ENCODE measurements at regions not wholly inside any gene's neighbourhood (a gene's known extent, or its start where the extent isn't known, plus 50 kb on each side); places are given as distances from the start of the nearest gene placed in this dataset.
"Not testable (repeated sequence)": the region's sequence is repeated elsewhere in the genome, so short reads cannot be mapped to it uniquely, and the experiment has no call there.

DNA sequence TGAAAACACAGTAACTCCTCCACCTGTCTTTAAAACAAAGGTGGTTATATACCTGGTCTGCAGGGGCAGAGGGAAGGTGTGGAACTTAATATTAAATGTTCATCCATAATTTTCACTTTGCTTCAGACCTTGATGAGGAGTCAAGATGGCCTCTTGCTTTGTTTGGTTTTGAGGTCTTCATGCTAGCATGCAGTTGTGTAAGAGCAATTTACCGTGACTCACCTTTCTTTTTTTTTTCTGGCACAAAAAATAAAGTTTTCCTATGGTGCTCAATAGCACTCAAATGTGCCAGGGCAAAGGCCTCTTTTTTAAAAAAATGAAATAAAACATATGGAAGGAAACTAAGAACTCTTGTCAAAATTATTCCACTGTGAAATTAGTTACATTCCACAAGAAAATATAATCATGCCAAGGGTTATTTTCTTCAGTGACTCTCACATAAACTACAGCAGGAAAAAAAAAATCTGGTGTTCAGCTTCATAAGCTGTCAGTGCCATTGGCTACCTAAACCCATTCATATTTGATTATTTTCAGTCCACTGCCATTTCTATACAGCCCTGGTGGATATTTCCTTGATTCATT, 128.2 kb downstream of the SLC7A11 start:
- DNase-seq: no peak

GRCh38 chr4:138112890-138113289, 129.3 kb downstream of the SLC7A11 start:
- not testable (repeated sequence) for DNase-seq

DNA sequence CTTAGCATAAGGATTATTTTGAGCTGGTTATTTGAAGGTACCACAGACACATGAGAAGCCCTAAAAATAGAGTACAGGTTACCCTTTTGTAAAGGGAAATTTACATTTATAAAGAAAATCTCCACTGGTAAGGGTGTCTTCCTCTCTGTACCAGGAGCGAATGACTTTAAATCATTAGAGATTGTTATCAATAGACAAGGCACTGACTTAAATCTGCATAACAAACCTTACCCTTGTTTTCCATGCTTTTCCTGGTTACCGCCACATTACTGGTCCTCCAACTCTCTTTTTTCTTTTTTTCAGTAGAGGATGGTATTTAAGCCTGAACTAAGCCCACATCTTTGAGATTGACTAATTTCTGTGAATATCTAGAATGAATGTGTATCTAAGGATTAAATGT, 129.8 kb downstream of the SLC7A11 start:
- no peak for DNase-seq

DNA sequence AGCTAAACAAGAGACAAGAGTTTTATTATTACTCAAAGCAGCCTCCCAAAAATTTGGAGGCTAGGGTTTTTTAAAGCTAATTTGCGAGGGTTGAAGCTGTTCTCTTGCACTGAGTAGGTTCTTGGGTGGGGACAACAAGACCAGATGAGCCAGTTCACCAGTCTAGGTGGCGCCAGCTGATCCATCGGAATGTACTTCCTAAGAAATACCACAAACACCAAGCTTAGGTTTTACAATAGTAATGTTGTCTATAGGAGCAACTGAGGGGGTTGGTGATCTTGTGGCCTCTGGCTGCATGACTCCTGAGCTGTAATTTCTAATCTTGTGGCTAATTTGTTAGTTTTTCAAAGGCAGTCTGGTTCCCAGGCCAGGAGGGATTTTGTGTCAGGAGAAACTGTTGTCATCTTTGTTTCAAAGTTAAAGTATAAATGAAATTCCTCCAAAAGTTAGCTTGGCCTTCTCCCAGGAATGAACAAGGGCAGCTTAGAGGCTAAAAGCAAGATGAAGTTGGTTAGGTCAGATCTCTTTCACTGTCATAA, 130.6 kb downstream of the SLC7A11 start:
- no peak for DNase-seq

- DNase-seq: no peak
Observed at GRCh38 chr4:138110815-138111214, 131.3 kb downstream of the SLC7A11 start.

DNA sequence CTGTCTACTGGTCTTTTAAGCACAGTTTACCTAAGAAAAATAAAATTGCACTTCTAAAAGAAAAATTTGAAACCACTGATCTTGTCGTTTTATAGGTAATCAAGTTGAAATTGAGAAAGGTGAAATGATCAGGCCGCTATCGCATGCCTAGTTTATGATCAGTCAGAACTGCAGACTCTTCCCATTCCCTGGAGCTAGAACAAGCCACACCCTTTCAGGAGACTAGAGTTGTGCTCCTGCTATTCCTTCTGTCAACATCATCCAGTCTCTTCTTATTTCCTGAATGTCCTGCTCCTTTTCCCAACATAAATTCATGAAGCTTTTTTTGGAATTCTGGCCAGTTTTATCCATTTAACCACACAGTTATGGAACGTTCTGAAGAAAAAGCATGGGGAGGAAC, 135.1 kb downstream of the SLC7A11 start:
- no peak for DNase-seq

- no peak for DNase-seq
Observed at GRCh38 chr4:138105331-138105730, 136.8 kb downstream of the SLC7A11 start.

DNA sequence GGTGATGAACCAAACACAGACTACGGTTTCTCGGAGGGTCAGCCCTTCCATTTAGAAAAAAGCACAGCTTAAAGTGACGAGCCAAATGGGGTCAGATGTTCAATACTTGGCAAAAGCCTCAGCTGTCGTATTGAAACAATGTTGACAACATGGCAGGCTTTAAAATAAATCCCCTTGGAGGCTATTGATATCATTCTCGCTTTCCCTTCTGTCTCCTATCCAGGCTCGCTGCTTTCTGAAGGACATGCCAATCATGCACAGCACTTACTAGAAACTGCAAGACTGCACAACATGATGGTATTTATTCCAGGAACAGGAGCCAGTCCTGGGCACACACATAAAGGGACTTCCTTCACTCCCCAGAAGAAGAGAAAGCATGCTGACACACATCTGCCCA, 137.9 kb downstream of the SLC7A11 start:
- no peak for DNase-seq

- DNase-seq: no peak
Observed at GRCh38 chr4:138103597-138104283, 138.4 kb downstream of the SLC7A11 start.

GRCh38 chr4:138099385-138099784, 142.8 kb downstream of the SLC7A11 start:
- no peak for DNase-seq

DNA sequence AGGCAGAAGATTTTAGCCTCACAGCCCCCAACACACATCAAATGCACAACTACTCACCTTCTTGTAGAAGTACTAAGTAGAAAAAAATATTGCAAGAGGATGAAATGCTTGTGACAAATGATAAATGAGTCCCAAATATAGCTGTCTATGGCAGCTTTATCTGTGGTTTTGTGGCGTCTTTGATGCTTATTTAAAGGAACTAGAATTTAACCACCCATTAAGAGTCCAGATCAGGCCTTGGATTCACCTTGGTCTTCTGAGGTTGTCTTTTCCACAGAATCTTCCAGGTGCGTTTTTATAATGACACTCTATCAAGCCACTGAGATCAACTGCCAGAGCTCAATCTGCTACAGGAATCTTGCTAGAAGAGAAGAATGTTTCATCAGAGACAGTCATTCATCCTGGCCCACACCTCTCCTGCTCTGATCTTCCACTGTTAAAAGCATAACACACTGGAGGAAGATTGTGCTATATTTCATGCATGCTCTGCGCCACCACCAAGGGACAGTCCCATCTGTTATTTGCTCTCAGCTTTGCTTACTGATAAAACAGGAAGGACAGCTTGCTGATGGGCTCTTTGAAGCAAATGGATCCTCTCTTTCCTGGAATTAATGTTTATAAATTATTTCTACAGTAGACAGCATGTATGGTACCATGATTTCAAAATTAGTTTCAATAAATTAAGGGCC, 144.1 kb downstream of the SLC7A11 start:
- DNase-seq: peak in 1 of 2 experiments; percentile 1

- DNase-seq: no peak
Observed at GRCh38 chr4:138096384-138097062, 145.6 kb downstream of the SLC7A11 start.

DNA sequence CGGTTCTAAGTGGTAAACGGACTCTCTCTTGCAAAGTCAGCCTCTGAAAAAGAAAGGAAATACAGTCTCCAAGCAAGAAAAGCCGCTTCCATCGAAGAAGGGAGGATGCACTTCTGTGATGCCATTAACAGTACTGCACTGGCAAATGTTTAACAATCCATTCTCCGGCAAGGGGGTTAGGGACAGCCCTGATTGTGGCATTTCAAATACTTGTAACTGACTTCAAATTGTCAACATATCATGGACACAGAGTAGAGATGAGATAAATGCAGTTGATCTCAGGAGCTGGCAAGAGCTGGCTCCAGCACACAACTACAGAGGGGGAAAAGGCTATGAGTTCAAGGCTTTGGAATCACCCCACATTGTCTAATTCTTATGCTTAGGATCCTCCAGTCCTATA, 146.8 kb downstream of the SLC7A11 start:
- no peak for DNase-seq

GRCh38 chr4:138092060-138092459, 150.1 kb downstream of the SLC7A11 start:
- no peak for DNase-seq

DNA sequence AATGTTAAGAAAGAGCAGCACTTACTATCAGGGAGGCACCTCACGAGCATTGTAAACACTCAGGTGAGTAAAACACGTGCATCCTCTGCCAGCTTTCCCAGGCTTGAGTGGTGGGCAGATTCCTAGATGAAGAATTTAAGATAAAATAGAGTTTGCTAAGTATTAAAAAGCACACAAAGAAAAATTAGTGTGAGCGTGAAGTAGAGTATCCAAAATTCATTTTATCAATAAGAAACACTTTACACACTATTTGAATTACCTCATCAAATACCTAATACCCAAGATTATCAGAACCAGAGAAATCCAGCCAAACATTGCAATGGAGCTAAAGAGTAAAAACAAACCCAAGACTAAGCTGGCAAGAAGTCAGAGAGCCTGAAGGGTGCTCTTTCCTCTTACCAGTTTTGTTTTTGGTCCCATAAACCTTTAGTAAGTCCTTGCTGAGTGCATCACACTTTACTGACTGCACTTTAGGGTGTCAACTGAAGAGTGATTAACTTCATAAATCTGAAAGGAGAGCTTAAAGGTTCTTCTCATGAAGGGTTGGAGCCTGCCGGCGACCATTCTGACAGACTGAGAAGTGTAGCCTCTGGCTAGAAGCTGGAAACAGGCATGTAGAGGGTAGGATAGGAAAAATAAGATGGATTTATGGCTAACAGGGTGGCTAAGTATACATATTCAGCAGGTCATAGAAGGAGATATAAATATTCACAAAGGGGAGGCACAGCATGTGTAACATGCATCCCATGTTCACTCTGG, 151.1 kb downstream of the SLC7A11 start:
- no peak for DNase-seq

- DNase-seq: peak; percentile 61 to 63
Observed at GRCh38 chr4:138090150-138090917, 151.8 kb downstream of the SLC7A11 start.

GRCh38 chr4:138088449-138089208, 153.5 kb downstream of the SLC7A11 start:
- no peak for DNase-seq

DNA sequence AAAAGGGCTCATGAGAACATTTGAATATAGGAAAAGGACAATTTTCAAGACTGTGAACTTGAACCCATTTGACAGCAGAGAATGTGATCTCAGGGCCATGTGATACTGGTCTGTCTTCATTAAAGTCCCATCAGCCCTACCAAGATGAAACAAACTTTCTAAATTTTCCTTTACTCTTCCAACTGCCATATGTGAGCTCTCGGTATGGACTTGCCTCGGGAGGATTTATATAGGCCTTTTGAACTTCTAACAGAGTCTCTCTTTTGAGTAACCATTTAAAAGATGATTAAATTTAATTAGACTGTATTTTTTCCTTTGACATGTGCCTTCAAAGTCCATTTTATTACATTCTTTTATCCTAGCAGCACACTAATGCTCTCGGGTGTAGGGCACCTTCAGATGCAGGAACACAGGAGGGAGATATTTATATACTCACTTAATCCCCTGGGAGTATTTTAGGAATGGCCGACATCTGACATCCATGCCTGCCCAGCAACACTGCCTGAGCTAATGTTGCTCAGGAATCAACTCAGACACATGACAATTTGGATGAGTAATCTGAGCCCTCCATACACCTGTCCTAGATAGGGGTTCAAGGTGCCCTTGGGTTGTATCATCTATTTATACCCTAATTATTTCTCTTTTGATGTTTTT, 155.0 kb downstream of the SLC7A11 start:
- no peak for DNase-seq

DNA sequence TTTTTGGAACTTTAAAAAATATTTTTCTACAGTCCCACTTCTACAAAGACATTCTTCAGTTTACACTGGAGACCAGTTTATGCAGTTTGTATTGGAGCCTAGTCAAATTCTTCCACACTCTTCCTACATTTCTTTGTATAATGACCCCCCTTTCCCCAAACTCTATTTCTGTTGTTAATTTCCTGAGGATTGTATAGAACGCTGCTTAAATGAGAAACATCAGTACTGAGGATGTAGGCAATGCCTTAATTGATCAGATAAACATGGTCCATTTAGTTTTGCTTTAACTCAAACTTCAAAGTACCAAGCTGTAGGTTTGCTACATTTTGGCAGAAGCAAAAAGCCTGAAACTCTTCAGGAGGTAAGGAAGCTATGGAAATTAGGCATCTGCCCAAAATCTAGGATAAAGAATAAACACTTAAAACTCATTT, 155.5 kb downstream of the SLC7A11 start:
- DNase-seq: no peak

DNA sequence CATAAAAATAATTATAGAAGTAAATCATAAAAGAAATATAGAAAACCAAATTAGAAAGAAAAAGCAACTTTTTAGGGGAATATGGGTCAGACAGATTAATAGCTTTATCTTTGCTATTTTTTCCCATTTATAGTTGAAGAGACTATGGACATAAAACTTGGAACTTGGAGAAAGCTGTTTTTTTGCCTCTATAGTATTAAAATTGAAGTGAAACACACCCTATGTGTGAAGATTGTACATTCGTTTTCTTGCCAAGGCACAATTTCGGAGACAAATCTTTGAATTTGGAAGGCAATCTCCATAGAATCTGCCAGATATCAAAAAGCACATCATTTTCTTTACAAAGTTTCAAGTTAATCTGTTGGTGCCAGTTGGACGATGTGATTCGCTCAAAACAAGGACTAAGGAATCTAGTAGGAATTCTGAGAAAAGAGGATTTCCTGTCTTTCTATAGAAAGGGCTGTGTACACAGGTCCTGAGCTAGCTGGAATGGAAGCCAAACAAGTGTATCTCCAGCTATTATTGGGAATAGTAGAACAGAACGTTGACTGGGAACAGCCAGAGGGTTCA, 156.3 kb downstream of the SLC7A11 start:
- DNase-seq: no peak

Data from NCI-H2081 (cell line).